HL-60 (cell line): ENCODE measurements at regions not wholly inside any gene's neighbourhood (a gene's known extent, or its start where the extent isn't known, plus 50 kb on each side); places are given as distances from the start of the nearest gene placed in this dataset.

Experiments
- DNase-seq, 2 experiments: peaks; one replicate each; pipeline ENCODE4 v3.0.0-alpha.2; 2010 to 2020; ENCODE audit warnings: low read depth in 1 of 2, low spot score in 1 of 2
- H3K27ac ChIP-seq: fragments of 250-450 bp; sonication (Bioruptor Pico); replicated peaks from 2 replicates; pipeline ENCODE4 v1.5.1; 2020; ENCODE audit warnings: mild to moderate bottlenecking, moderate library complexity
- H3K27me3 ChIP-seq: fragments of 250-450 bp; sonication (Bioruptor Pico); 2 replicates; pipeline ENCODE4 v1.5.1; 2021; ENCODE audit warnings: mild to moderate bottlenecking, moderate library complexity; ENCODE audit not compliant: insufficient read depth, poor library complexity, severe bottlenecking
- H3K4me3 ChIP-seq: replicated peaks from 2 replicates; pipeline ENCODE4 v1.5.1; 2011; ENCODE audit warnings: mild to moderate bottlenecking, control low read depth, low read length; ENCODE audit not compliant: insufficient read depth
- GABPA ChIP-seq: IDR thresholded peaks from 2 replicates; pipeline ENCODE4 v1.6.1; 2012; ENCODE audit warnings: low read depth
- POLR2AphosphoS5 ChIP-seq: IDR thresholded peaks from 2 replicates; pipeline ENCODE4 v1.6.1; 2012; ENCODE audit warnings: low read depth
- REST ChIP-seq: IDR thresholded peaks from 2 replicates; pipeline ENCODE4 v1.6.1; 2012; ENCODE audit warnings: low read depth; ENCODE audit not compliant: insufficient replicate concordance
- SPI1 ChIP-seq: IDR thresholded peaks from 2 replicates; pipeline ENCODE4 v1.6.1; 2012; ENCODE audit warnings: low read depth, mild to moderate bottlenecking, borderline replicate concordance
- TF ChIP-seq, protein P1 (sequence below): IDR thresholded peaks from one replicate; pipeline ENCODE4 v1.5.1; 2011; ENCODE audit warnings: low read length, control low read depth, inconsistent platforms; ENCODE audit not compliant: insufficient read depth

- no peak for DNase-seq
- TF ChIP-seq POLR2AphosphoS5 (no peak), SPI1 (no peak), REST (no peak), GABPA (no peak)
- TF ChIP-seq, protein P1, sequence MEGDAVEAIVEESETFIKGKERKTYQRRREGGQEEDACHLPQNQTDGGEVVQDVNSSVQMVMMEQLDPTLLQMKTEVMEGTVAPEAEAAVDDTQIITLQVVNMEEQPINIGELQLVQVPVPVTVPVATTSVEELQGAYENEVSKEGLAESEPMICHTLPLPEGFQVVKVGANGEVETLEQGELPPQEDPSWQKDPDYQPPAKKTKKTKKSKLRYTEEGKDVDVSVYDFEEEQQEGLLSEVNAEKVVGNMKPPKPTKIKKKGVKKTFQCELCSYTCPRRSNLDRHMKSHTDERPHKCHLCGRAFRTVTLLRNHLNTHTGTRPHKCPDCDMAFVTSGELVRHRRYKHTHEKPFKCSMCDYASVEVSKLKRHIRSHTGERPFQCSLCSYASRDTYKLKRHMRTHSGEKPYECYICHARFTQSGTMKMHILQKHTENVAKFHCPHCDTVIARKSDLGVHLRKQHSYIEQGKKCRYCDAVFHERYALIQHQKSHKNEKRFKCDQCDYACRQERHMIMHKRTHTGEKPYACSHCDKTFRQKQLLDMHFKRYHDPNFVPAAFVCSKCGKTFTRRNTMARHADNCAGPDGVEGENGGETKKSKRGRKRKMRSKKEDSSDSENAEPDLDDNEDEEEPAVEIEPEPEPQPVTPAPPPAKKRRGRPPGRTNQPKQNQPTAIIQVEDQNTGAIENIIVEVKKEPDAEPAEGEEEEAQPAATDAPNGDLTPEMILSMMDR = no peak
- Histone ChIP-seq H3K4me3 (no peak overlapping the region), H3K27me3 (no peaks in the 10 kb centered on the region), H3K27ac (no peak overlapping the region)
Measured at GRCh38 chr1:87194271-87194774, 134.4 kb upstream of the LMO4 start.

DNA sequence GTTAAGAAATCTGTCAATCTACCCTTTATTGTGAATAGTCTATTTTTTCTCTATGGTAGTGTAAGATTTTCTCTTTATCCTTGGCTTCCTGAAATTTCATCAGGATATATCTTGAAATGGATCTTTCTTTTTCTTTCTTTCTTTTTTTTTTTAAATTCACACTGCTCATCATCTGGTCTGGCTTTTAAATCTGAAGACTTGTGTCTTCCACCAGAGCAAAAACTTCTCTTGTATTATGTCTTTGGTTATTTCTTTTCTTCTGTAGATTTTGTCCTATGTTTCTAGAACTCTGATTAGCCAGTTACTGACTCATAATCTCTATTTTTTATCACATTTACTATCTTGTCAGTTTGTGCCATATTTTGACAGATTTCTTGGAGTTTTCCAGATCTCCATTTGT lies 133.8 kb upstream of the LMO4 start:
- no peak for TF ChIP-seq POLR2AphosphoS5
- TF ChIP-seq, protein P1 = no peak
- no peak for TF ChIP-seq GABPA
- TF ChIP-seq SPI1 = no peak
- no peak for TF ChIP-seq REST
- no peak for DNase-seq
- Histone ChIP-seq H3K27me3 (no peaks in the 10 kb centered on the region), H3K27ac (no peak overlapping the region), H3K4me3 (no peak overlapping the region)

DNA sequence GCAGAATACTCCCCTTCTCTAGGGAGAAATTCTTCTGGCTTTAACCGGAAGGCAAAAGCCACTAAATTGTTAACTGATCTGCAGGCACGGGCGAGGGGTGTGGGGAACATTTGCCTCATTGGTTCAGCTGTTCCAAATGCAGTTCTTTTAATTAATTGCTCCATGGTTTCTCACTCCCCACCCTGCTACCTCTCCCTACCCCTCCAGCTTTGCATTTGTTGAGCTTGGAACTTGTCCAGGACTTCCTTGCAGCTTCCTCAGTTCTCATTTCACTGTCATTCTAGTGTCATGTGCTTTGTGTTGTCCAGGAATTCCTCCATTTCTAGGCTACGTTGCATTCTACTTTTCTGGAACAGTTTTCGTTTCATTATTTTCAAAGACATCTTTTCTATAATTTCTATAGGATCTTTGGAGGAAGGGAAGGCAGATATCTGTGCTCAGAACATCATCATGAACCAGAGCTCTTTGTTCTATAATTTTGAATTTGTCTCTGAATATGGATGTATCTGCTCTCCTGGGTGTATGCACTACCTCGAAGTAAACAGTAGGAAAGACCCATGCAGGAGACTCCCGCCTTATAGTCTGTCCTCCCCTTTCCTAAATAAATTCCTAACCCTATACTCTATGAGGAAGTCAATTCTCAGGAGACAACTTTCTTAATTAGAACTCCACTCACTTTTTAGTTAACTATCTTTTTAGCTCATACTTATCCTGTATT lies 132.4 kb upstream of the LMO4 start:
- Histone ChIP-seq H3K27ac (no peak overlapping the region), H3K4me3 (no peak overlapping the region), H3K27me3 (no peaks in the 10 kb centered on the region)
- no peak for DNase-seq
- TF ChIP-seq, protein P1 = no peak
- no peak for TF ChIP-seq GABPA
- no peak for TF ChIP-seq REST
- TF ChIP-seq SPI1 = no peak
- no peak for TF ChIP-seq POLR2AphosphoS5
